H1 (cell line): ENCODE measurements at regions not wholly inside any gene's neighbourhood (a gene's known extent, or its start where the extent isn't known, plus 50 kb on each side); places are given as distances from the start of the nearest gene placed in this dataset.

ENCODE experiments used
- CTCF ChIA-PET: fragments of 300-600 bp; sonication (Branson Sonifier 250); formaldehyde crosslinking; loops from one replicate; lab custom pipeline; 2021; ENCODE audit not compliant: partially characterized antibody; lab: Charles Lee
- POLR2A ChIA-PET: fragments of 300-600 bp; sonication (Branson Sonifier 250); formaldehyde crosslinking; loops from one replicate; lab custom pipeline; 2021; ENCODE audit warnings: inconsistent platforms; ENCODE audit not compliant: partially characterized antibody; lab: Charles Lee
- DNase-seq, 2 experiments: peaks; one replicate each; pipeline versions ENCODE4 v3.0.0 to v3.0.0-alpha.2; 2010 to 2022; ENCODE audit warnings: low spot score in 2 of 2, low read depth in 1 of 2, mixed read lengths in 1 of 2
- FAIRE-seq: peaks from 2 replicates; lab custom pipeline; 2011; peaks lifted over from hg19 to GRCh38; lab: Jason Lieb, UNC
- H2AFZ ChIP-seq: 2 replicates; pipeline ENCODE4 v1.8.1; 2012; ENCODE audit warnings: low read length, inconsistent platforms
- H2AK5ac ChIP-seq: 2 replicates; pipeline ENCODE4 v1.6.1; 2013; ENCODE audit warnings: low read depth, low read length
- H2BK120ac ChIP-seq: replicated peaks from 2 replicates; pipeline ENCODE3; 2013; ENCODE audit warnings: low read depth, low read length, inconsistent platforms
- H2BK12ac ChIP-seq: 2 replicates; pipeline ENCODE4 v1.6.1; 2013; ENCODE audit warnings: low read depth, low read length
- H2BK15ac ChIP-seq: 2 replicates; pipeline ENCODE4 v1.6.1; 2013; ENCODE audit warnings: low read length
- H2BK20ac ChIP-seq: 2 replicates; pipeline ENCODE4 v1.6.1; 2013; ENCODE audit warnings: low read length
- H2BK5ac ChIP-seq: 2 replicates; pipeline ENCODE4 v1.6.1; 2013; ENCODE audit warnings: low read depth, low read length
- H3K14ac ChIP-seq: 2 replicates; pipeline ENCODE4 v1.6.1; 2013; ENCODE audit warnings: inconsistent platforms; ENCODE audit not compliant: insufficient read length
- H3K18ac ChIP-seq: 2 replicates; pipeline ENCODE4 v1.6.1; 2013; ENCODE audit warnings: low read length; ENCODE audit errors: extremely low read depth
- H3K23ac ChIP-seq: 2 replicates; pipeline ENCODE4 v1.6.1; 2013; ENCODE audit warnings: inconsistent platforms; ENCODE audit not compliant: insufficient read length
- H3K23me2 ChIP-seq: 2 replicates; pipeline ENCODE4 v1.6.1; 2013; ENCODE audit warnings: low read depth, low read length
- H3K27ac ChIP-seq: 2 replicates; pipeline ENCODE4 v1.6.1; 2011; ENCODE audit warnings: low read depth, low read length, inconsistent platforms
- H3K27me3 ChIP-seq, 4 experiments: replicated peaks in 1 of 4; 1 replicate in 1 of 4; 2 replicates in 3 of 4; pipeline versions ENCODE4 v1.6.1 to v1.8.1; 2011 to 2013; ENCODE audit warnings: low read length in 3 of 4, mild to moderate bottlenecking in 3 of 4, inconsistent platforms in 2 of 4, mixed read lengths in 2 of 4, moderate library complexity in 1 of 4; ENCODE audit not compliant: control insufficient read depth in 3 of 4, insufficient read depth in 3 of 4; ENCODE audit errors: extremely low read depth in 1 of 4
- H3K36me3 ChIP-seq, 4 experiments: 2 replicates each; pipeline versions ENCODE4 v1.6.1 to v1.8.1; 2011 to 2013; ENCODE audit warnings: mild to moderate bottlenecking in 4 of 4, low read length in 3 of 4, moderate library complexity in 2 of 4, control low read depth in 1 of 4, inconsistent platforms in 1 of 4; ENCODE audit not compliant: insufficient read depth in 4 of 4, control insufficient read depth in 2 of 4
- H3K4ac ChIP-seq: replicated peaks from 2 replicates; pipeline ENCODE3; 2013; ENCODE audit warnings: low read length, low read depth, mixed read lengths, inconsistent platforms; ENCODE audit not compliant: insufficient read length
- H3K4me1 ChIP-seq, 4 experiments: replicated peaks in 1 of 4; 1 replicate in 1 of 4; 2 replicates in 3 of 4; pipeline versions ENCODE4 v1.6.1 to v1.8.1; 2011 to 2013; ENCODE audit warnings: low read length in 3 of 4, inconsistent platforms in 2 of 4, mixed read lengths in 1 of 4; ENCODE audit not compliant: insufficient read depth in 4 of 4, control insufficient read depth in 3 of 4
- H3K4me2 ChIP-seq, 2 experiments: 2 replicates each; pipeline versions ENCODE4 v1.6.1 to v1.8.1; 2011 to 2013; ENCODE audit warnings: low read depth in 2 of 2, low read length in 2 of 2, control low read depth in 1 of 2, inconsistent platforms in 1 of 2, mild to moderate bottlenecking in 1 of 2; ENCODE audit not compliant: insufficient read depth in 1 of 2
- H3K4me3 ChIP-seq, 4 experiments: fragments of 200-600, 300-600 bp in 1 of 4; sonication (generic), shearing (Covaris generic), sonication (Bioruptor Twin) in 1 of 4; 2 replicates each; pipeline versions ENCODE4 v1.5.1 to v1.8.1; 2011 to 2016; ENCODE audit warnings: low read length in 4 of 4, low read depth in 3 of 4, control low read depth in 2 of 4, inconsistent platforms in 2 of 4, mild to moderate bottlenecking in 2 of 4, mixed read lengths in 1 of 4, moderate library complexity in 1 of 4; ENCODE audit not compliant: insufficient read depth in 2 of 4; ENCODE audit errors: extremely low read depth in 1 of 4
- H3K56ac ChIP-seq: replicated peaks from 2 replicates; pipeline ENCODE3; 2013; ENCODE audit warnings: low read depth, mild to moderate bottlenecking, mixed read lengths, low read length, inconsistent platforms; ENCODE audit not compliant: insufficient read length
- H3K79me1 ChIP-seq: 2 replicates; pipeline ENCODE4 v1.6.1; 2013; ENCODE audit warnings: low read depth, low read length, control low read depth
- H3K79me2 ChIP-seq, 2 experiments: 2 replicates each; pipeline versions ENCODE4 v1.6.1 to v1.8.1; 2012 to 2013; ENCODE audit warnings: low read length in 2 of 2, mild to moderate bottlenecking in 2 of 2, inconsistent platforms in 1 of 2; ENCODE audit not compliant: insufficient read depth in 2 of 2, control insufficient read depth in 1 of 2
- H3K9ac ChIP-seq, 4 experiments: replicated peaks in 1 of 4; 1 replicate in 1 of 4; 2 replicates in 3 of 4; pipeline versions ENCODE4 v1.6.1 to v1.8.1; 2011 to 2013; ENCODE audit warnings: low read depth in 3 of 4, low read length in 3 of 4, control low read depth in 2 of 4, mild to moderate bottlenecking in 2 of 4, moderate library complexity in 2 of 4, inconsistent platforms in 1 of 4; ENCODE audit errors: extremely low read depth in 1 of 4
- H3K9me3 ChIP-seq, 2 experiments: 2 replicates each; pipeline versions ENCODE4 v1.6.1 to v1.8.1; 2012 to 2013; ENCODE audit warnings: mild to moderate bottlenecking in 2 of 2, moderate library complexity in 2 of 2, control low read depth in 1 of 2, inconsistent platforms in 1 of 2, low read depth in 1 of 2, low read length in 1 of 2, mixed read lengths in 1 of 2; ENCODE audit not compliant: insufficient read depth in 2 of 2
- H4K20me1 ChIP-seq, 2 experiments: replicated peaks in 1 of 2; 2 replicates each; pipeline versions ENCODE3 to v1.8.1; 2011 to 2013; ENCODE audit warnings: inconsistent platforms in 2 of 2, low read length in 2 of 2, mild to moderate bottlenecking in 1 of 2; ENCODE audit not compliant: insufficient read depth in 2 of 2, control insufficient read depth in 1 of 2
- H4K5ac ChIP-seq: 2 replicates; pipeline ENCODE4 v1.6.1; 2013; ENCODE audit warnings: low read length, low read depth, mixed read lengths, inconsistent platforms; ENCODE audit not compliant: insufficient read length
- H4K8ac ChIP-seq: 2 replicates; pipeline ENCODE4 v1.8.0; 2013; ENCODE audit warnings: mild to moderate bottlenecking, moderate library complexity, low read length, inconsistent platforms; ENCODE audit not compliant: insufficient read depth; ENCODE audit errors: extremely low read depth
- H4K91ac ChIP-seq: replicated peaks from 2 replicates; pipeline ENCODE3; 2013; ENCODE audit warnings: low read length, mixed read lengths, inconsistent platforms; ENCODE audit not compliant: insufficient read length
- RAD21 ChIP-seq, 2 experiments: IDR thresholded peaks in 1 of 2; conservative IDR thresholded peaks in 1 of 2; 2 replicates each; pipeline ENCODE4 v1.6.1; 2011; ENCODE audit warnings: low read depth in 2 of 2, low read length in 2 of 2, improper control_type of control experiment in 1 of 2, inconsistent platforms in 1 of 2, mild to moderate bottlenecking in 1 of 2, moderate library complexity in 1 of 2
- RNF2 ChIP-seq: fragments of 200-900, 300-1000 bp; sonication (generic); IDR thresholded peaks from 2 replicates; pipeline ENCODE4 v1.7.1; 2016; ENCODE audit warnings: borderline replicate concordance, low read depth, mild to moderate bottlenecking, antibody characterized with exemption, low read length; ENCODE audit not compliant: poor library complexity, severe bottlenecking; ENCODE audit errors: missing control alignments
- WGBS, 2 experiments: shearing (Covaris generic) in 1 of 2; methylation state at CpG; one replicate each; pipeline versions ENCODE4 v1.1.6 to v1.1.7; 2013 to 2015; ENCODE audit warnings: low lambda C conversion rate in 2 of 2, mixed read lengths in 2 of 2, inconsistent platforms in 1 of 2, low coverage in 1 of 2, missing lambda C conversion rate in 1 of 2; ENCODE audit not compliant: insufficient replicate concordance in 2 of 2, insufficient coverage in 1 of 2, insufficient read length in 1 of 2; ENCODE audit errors: extremely low coverage in 1 of 2, missing lambda C conversion rate in 1 of 2; 5-methylcytosine and 5-hydroxymethylcytosine counted together
- TF ChIP-seq, protein P1 (sequence below), 3 experiments: IDR thresholded peaks; 1 replicate in 2 of 3; 2 replicates in 1 of 3; pipeline versions ENCODE4 v1.5.1 to v1.6.1; 2011; ENCODE audit warnings: low read length in 3 of 3, mild to moderate bottlenecking in 3 of 3, inconsistent platforms in 2 of 3, low read depth in 1 of 3, moderate library complexity in 1 of 3; ENCODE audit not compliant: insufficient read depth in 1 of 3; ENCODE audit errors: control extremely low read depth in 1 of 3

- Histone ChIP-seq H3K23me2 (no peaks in the 10 kb centered on the region), H3K4me3 (no peak overlapping the region), H3K79me2 (no peaks in the 10 kb centered on the region), H3K79me1 (no peaks in the 10 kb centered on the region), H3K36me3 (no peaks in the 10 kb centered on the region), H3K4me1 (no peaks in the 10 kb centered on the region), H3K14ac (no peak overlapping the region), H2AFZ (no peak overlapping the region), H4K8ac (no peak overlapping the region), H2AK5ac (no peak overlapping the region), H3K56ac (no peak overlapping the region), H4K20me1 (no peaks in the 10 kb centered on the region), H3K18ac (no peak overlapping the region), H3K4ac (no peak overlapping the region), H2BK15ac (no peak overlapping the region), H3K4me2 (no peak overlapping the region), H3K23ac (no peak overlapping the region), H2BK12ac (no peak overlapping the region), H4K91ac (no peak overlapping the region), H2BK5ac (no peak overlapping the region), H3K9ac (no peak overlapping the region), H4K5ac (no peak overlapping the region), H2BK20ac (no peak overlapping the region), H3K27ac (no peak overlapping the region), H2BK120ac (no peak overlapping the region), H3K9me3 (no peaks in the 10 kb centered on the region), H3K27me3 (no peaks in the 10 kb centered on the region)
- FAIRE-seq (peak; percentile 84), DNase-seq (peak; percentile 31 to 71)
- ChIA-PET CTCF (interaction anchor here (0.7 to 11.1 kb wide), 13 partner anchors 11 to 475 kb away, joined by 3 to 144 read pairs (median 3); no protein-coding TSS in a partner anchor), POLR2A (no interaction called here)
- TF ChIP-seq RNF2 (no peak), RAD21 (IDR thresholded peaks at IDR 0.05 in 1 of 2, conservative IDR thresholded peaks at IDR 0.05 in 1 of 2; ENCODE audit: low read depth in 2 of 2, low read length in 2 of 2) (peak; percentile 97)
- TF ChIP-seq, protein P1, sequence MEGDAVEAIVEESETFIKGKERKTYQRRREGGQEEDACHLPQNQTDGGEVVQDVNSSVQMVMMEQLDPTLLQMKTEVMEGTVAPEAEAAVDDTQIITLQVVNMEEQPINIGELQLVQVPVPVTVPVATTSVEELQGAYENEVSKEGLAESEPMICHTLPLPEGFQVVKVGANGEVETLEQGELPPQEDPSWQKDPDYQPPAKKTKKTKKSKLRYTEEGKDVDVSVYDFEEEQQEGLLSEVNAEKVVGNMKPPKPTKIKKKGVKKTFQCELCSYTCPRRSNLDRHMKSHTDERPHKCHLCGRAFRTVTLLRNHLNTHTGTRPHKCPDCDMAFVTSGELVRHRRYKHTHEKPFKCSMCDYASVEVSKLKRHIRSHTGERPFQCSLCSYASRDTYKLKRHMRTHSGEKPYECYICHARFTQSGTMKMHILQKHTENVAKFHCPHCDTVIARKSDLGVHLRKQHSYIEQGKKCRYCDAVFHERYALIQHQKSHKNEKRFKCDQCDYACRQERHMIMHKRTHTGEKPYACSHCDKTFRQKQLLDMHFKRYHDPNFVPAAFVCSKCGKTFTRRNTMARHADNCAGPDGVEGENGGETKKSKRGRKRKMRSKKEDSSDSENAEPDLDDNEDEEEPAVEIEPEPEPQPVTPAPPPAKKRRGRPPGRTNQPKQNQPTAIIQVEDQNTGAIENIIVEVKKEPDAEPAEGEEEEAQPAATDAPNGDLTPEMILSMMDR (IDR thresholded peaks at IDR 0.05; ENCODE audit: control extremely low read depth in 1 of 3, insufficient read depth in 1 of 3, low read depth in 1 of 3, low read length in 3 of 3): peak; percentile 53 to 87 (median 80)
- WGBS, 2 experiments: 75% methylated on average over 4 of the region's 4 CpGs; no CpG with 5 or more reads in 1 of the 2 experiments
Measured at GRCh38 chr2:136378712-136379595, 261.0 kb upstream of the CXCR4 start.
